ENCODE measurements at regions not wholly inside any gene's neighbourhood (a gene's known extent, or its start where the extent isn't known, plus 50 kb on each side); places are given as distances from the start of the nearest gene placed in this dataset.

DNA sequence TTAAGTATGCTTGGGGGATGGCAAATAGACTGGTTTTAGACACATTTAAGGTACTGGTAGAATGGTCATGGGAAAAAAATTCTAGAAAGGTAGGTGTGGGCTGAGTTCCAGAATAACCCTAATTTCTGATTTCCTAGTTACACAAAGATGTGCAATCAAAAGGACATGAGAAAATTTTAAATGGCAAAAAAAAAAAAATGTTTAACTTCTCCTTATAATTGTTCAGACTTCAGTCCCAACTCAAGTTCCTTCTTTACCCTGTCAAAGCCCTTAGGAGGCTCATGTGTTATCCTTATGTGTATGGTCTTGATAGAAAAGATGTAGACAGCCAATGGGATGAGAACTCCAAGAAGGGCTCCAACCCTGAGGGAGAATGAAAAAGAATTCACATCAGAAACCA is 153.3 kb upstream of the PLEKHG7 start:
- Mint-ChIP-seq H3K27ac (ENCODE audit: unreplicated experiment) (no peak overlapping the region), H3K27me3 (ENCODE audit: unreplicated experiment) (no peaks in the 10 kb centered on the region), H3K36me3 (ENCODE audit: low read depth, unreplicated experiment) (no peaks in the 10 kb centered on the region), H3K4me1 (ENCODE audit: unreplicated experiment) (no peaks in the 10 kb centered on the region), H3K4me3 (ENCODE audit: unreplicated experiment) (no peak overlapping the region), H3K9me3 (ENCODE audit: unreplicated experiment) (no peaks in the 10 kb centered on the region)
- TF ChIP-seq, protein P1, sequence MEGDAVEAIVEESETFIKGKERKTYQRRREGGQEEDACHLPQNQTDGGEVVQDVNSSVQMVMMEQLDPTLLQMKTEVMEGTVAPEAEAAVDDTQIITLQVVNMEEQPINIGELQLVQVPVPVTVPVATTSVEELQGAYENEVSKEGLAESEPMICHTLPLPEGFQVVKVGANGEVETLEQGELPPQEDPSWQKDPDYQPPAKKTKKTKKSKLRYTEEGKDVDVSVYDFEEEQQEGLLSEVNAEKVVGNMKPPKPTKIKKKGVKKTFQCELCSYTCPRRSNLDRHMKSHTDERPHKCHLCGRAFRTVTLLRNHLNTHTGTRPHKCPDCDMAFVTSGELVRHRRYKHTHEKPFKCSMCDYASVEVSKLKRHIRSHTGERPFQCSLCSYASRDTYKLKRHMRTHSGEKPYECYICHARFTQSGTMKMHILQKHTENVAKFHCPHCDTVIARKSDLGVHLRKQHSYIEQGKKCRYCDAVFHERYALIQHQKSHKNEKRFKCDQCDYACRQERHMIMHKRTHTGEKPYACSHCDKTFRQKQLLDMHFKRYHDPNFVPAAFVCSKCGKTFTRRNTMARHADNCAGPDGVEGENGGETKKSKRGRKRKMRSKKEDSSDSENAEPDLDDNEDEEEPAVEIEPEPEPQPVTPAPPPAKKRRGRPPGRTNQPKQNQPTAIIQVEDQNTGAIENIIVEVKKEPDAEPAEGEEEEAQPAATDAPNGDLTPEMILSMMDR (IDR thresholded peaks at IDR 0.05; ENCODE audit: unreplicated experiment) = no peak
- DNase-seq (ENCODE audit: low spot score) = no peak

DNA sequence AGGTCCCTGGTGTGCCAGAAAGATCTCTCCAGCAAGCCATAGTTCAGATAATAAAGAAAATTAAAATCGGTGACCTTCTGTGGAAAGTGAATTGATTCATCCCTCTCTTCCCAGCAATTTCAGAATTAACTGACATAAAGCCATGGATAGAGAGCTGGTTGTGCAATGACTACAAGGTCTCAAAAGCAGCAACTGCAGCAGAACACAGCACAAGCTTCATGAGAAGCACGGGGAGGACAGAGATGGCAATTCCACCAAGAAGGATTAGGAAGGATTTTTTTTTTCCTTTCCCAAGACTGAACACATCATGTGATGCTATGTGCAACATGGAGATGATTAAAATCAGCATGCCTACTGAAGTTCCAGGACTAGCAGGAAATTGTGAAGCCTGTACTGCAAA is 154.9 kb upstream of the PLEKHG7 start:
- no peaks in the 10 kb centered on the region for H3K9me3 Mint-ChIP-seq (ENCODE audit: unreplicated experiment)

DNA sequence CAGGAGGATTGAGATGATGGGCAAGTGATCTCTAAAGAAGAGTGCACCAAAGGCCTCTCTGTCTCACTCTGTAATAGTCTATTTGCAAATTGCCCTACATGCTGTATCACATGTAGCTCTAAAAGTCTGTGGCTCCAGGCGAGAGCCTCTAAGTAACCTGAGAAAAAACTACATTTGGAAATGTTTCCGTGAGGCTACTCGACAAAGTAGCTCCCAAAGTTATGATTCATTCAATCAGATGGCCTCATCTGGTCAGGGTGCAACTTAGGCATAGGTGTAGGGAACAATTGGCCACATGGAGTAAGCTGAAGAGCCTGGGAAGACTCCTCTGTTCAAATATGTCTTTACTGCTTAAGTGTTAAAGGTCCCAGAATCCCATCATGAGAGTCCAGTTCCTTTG is 155.4 kb upstream of the PLEKHG7 start:
- no peaks in the 10 kb centered on the region for H3K4me1 Mint-ChIP-seq (ENCODE audit: unreplicated experiment)
- TF ChIP-seq, protein P1 (IDR thresholded peaks at IDR 0.05; ENCODE audit: unreplicated experiment) = no peak
- H3K4me3 Mint-ChIP-seq (ENCODE audit: unreplicated experiment) = no peak overlapping the region

More for the DNA sequence above, 154.9 kb upstream of the PLEKHG7 start:
- no peak overlapping the region for H3K4me3 Mint-ChIP-seq (ENCODE audit: unreplicated experiment)
- H3K36me3 Mint-ChIP-seq (ENCODE audit: low read depth, unreplicated experiment) = no peaks in the 10 kb centered on the region
- no peak overlapping the region for H3K27ac Mint-ChIP-seq (ENCODE audit: unreplicated experiment)
- no peak for DNase-seq (ENCODE audit: low spot score)
- no peaks in the 10 kb centered on the region for H3K4me1 Mint-ChIP-seq (ENCODE audit: unreplicated experiment)
- no peaks in the 10 kb centered on the region for H3K27me3 Mint-ChIP-seq (ENCODE audit: unreplicated experiment)
- TF ChIP-seq, protein P1 (IDR thresholded peaks at IDR 0.05; ENCODE audit: unreplicated experiment) = no peak

DNA sequence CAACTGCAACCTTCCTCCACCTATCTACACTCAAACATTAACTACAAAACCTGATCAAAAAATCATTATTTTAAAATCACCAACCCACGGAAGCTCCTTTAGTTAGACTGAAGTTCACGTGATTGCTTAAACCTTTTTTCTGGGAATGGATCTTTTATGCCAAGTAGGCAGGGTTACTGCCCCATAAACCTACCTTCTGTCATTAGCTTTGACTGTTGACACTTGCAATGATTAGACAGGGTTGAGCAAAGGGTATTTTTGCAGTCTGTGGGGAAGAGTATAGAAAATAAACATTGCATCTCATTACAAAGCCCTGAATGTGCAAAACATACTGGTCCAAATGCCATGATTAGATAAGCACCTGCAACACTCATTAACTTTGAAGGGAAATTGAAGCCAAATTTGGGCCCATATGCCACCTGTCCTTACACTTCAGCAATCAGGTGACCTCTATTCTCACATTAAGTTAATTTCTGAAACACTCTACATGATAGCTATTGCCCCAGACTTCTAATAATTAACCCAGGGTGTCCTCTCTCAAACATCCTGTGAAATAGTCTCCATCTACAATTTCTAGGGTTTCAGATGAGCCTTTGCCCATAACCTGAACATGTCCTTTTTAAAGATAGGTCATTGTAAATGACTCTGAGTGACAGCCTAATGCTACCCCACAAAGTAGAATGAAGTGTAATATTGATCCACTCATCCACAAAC is 156.0 kb upstream of the PLEKHG7 start:
- Mint-ChIP-seq H3K4me3 (ENCODE audit: unreplicated experiment) (no peak overlapping the region), H3K27ac (ENCODE audit: unreplicated experiment) (no peak overlapping the region), H3K4me1 (ENCODE audit: unreplicated experiment) (peaks cover 3% of the 10 kb centered on the region), H3K27me3 (ENCODE audit: unreplicated experiment) (no peaks in the 10 kb centered on the region), H3K9me3 (ENCODE audit: unreplicated experiment) (no peaks in the 10 kb centered on the region), H3K36me3 (ENCODE audit: low read depth, unreplicated experiment) (no peaks in the 10 kb centered on the region)
- no peak for DNase-seq (ENCODE audit: low spot score)
- TF ChIP-seq, protein P1 (IDR thresholded peaks at IDR 0.05; ENCODE audit: unreplicated experiment) = no peak

More for the DNA sequence above, 155.4 kb upstream of the PLEKHG7 start:
- no peaks in the 10 kb centered on the region for H3K27me3 Mint-ChIP-seq (ENCODE audit: unreplicated experiment)
- H3K27ac Mint-ChIP-seq (ENCODE audit: unreplicated experiment) = no peak overlapping the region
- no peak for DNase-seq (ENCODE audit: low spot score)
- H3K36me3 Mint-ChIP-seq (ENCODE audit: low read depth, unreplicated experiment) = no peaks in the 10 kb centered on the region
- no peaks in the 10 kb centered on the region for H3K9me3 Mint-ChIP-seq (ENCODE audit: unreplicated experiment)

DNA sequence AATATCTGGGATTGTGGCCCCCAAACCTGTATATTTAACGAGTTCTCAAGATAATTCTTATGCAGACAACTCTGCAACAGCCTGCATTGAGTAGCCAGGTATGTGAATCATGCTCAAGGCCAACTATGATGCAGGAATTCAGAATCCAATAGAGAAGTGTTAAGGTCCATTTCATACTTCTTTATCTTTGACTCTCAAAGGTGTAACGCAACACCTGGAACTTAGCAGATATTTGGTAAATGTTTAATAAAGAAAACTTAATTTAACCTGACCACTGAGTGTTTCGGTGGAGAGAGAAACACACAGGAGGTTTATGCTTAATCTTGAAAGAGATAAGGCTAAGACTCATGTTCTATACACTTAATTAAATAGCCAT is 156.5 kb upstream of the PLEKHG7 start:
- no peaks in the 10 kb centered on the region for H3K36me3 Mint-ChIP-seq (ENCODE audit: low read depth, unreplicated experiment)
- TF ChIP-seq, protein P1 (IDR thresholded peaks at IDR 0.05; ENCODE audit: unreplicated experiment) = no peak
- no peaks in the 10 kb centered on the region for H3K27me3 Mint-ChIP-seq (ENCODE audit: unreplicated experiment)
- no peak overlapping the region for H3K4me3 Mint-ChIP-seq (ENCODE audit: unreplicated experiment)
- no peak overlapping the region for H3K27ac Mint-ChIP-seq (ENCODE audit: unreplicated experiment)
- DNase-seq (ENCODE audit: low spot score) = no peak
- no peaks in the 10 kb centered on the region for H3K9me3 Mint-ChIP-seq (ENCODE audit: unreplicated experiment)
- peaks cover 3% of the 10 kb centered on the region for H3K4me1 Mint-ChIP-seq (ENCODE audit: unreplicated experiment)
